Suprapubic skin (tissue), 4 donors: ENCODE measurements at regions not wholly inside any gene's neighbourhood (a gene's known extent, or its start where the extent isn't known, plus 50 kb on each side); places are given as distances from the start of the nearest gene placed in this dataset.
A peak's percentile ranks its signal among the peaks of the same experiment; 100 is the strongest.

Experiments used
- DNase-seq, 2 donors: peaks; one replicate each; pipeline ENCODE4 v3.0.0-alpha.2; 2019; ENCODE audit warnings: low spot score in 2 of 2
- H3K27ac ChIP-seq: fragments of 200-600 bp; sonication (generic); one replicate; pipeline ENCODE4 v1.5.1; 2019
- H3K27me3 ChIP-seq: fragments of 200-600 bp; sonication (generic); one replicate; pipeline ENCODE4 v1.5.1; 2019
- H3K36me3 ChIP-seq: fragments of 200-600 bp; sonication (generic); one replicate; pipeline ENCODE4 v1.5.1; 2019
- H3K4me1 ChIP-seq: fragments of 200-600 bp; sonication (generic); one replicate; pipeline ENCODE4 v1.5.1; 2019
- H3K4me3 ChIP-seq: fragments of 200-600 bp; sonication (generic); one replicate; pipeline ENCODE4 v1.5.1; 2019; ENCODE audit warnings: mild to moderate bottlenecking
- H3K9me3 ChIP-seq: fragments of 200-600 bp; sonication (generic); one replicate; pipeline ENCODE4 v1.5.1; 2019
- CTCF ChIP-seq, 2 donors: fragments of 200-600 bp in 1 of 2; fragments of 450-650 bp in 1 of 2; sonication (generic) in 1 of 2; IDR thresholded peaks; one replicate each; pipeline ENCODE4 v1.5.1; 2016 to 2019; ENCODE audit warnings: antibody characterized with exemption in 2 of 2, mild to moderate bottlenecking in 1 of 2, moderate library complexity in 1 of 2
- EP300 ChIP-seq: sonication (generic); formaldehyde crosslinking; IDR thresholded peaks from one replicate; pipeline ENCODE4 v1.6.1; 2017; ENCODE audit warnings: antibody characterized with exemption
- POLR2A ChIP-seq, 2 donors: fragments of 450-650 bp; IDR thresholded peaks; one replicate each; pipeline ENCODE4 v1.6.1; 2017; ENCODE audit warnings: antibody characterized with exemption in 2 of 2, mild to moderate bottlenecking in 2 of 2, moderate library complexity in 2 of 2
- POLR2AphosphoS5 ChIP-seq, 3 donors: sonication (generic); formaldehyde crosslinking; IDR thresholded peaks; one replicate each; pipeline ENCODE4 v1.6.1; 2017; ENCODE audit warnings: antibody characterized with exemption in 3 of 3
- WGBS: methylation state at CpG from one replicate; pipeline ENCODE4 v1.1.5; 2018; 5-methylcytosine and 5-hydroxymethylcytosine counted together

DNA sequence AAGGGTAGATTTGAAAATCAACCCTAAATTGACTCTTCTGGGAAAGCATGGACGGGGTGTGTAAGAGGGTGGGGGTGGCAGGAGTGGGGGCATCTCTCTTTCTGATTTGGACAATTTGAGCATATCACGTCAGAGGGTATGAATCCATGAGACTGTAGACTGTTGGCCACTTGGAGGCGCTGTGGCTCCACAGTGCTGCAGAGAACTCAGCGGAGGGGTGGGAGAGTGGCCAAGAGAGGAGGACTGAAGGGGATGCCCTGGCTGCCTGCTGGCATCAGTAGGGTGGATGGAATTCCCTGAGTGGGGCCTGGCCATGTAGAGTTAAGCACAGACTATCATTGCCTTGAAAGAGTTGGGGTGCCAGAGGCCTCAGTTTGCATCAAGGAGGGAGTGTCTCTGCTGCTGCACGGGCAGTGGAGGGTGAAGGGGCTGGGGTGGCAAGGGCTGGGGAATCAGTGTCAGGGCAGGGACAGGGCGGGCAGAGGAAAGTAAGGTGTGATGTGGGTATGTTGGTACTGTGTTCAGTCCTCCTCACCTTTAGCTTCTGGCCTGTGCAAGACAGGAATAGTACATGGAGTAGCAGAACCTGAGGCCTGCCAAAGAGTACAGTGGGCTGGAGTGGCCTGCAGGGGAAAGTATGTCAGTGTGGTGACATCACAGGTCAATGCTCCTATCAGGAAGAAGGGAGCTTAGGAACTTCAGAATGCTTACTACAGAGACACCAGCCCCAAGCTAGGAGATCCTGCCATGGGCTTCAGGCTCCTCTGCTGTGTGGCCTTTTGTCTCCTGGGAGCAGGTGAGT lies 133.5 kb upstream of the PRSS58 start:
- no peak for DNase-seq

GRCh38 chr7:142389544-142389943 lies 131.7 kb upstream of the PRSS58 start:
- 66% methylated on average over 7 of the region's 7 CpGs for WGBS

More for the DNA sequence above, 133.5 kb upstream of the PRSS58 start:
- H3K36me3 ChIP-seq = no peaks in the 10 kb centered on the region
- H3K9me3 ChIP-seq = no peaks in the 10 kb centered on the region
- no peaks in the 10 kb centered on the region for H3K4me1 ChIP-seq
- H3K27ac ChIP-seq = no peak overlapping the region
- H3K27me3 ChIP-seq = no peaks in the 10 kb centered on the region
- H3K4me3 ChIP-seq = no peak overlapping the region
- no peak for TF ChIP-seq POLR2A (IDR thresholded peaks at IDR 0.05)
- TF ChIP-seq EP300 = no peak
- no peak for TF ChIP-seq CTCF (IDR thresholded peaks at IDR 0.05)
- TF ChIP-seq POLR2AphosphoS5 (IDR thresholded peaks at IDR 0.05) = no peak
- WGBS = 71% methylated on average over 6 of the region's 6 CpGs

DNA sequence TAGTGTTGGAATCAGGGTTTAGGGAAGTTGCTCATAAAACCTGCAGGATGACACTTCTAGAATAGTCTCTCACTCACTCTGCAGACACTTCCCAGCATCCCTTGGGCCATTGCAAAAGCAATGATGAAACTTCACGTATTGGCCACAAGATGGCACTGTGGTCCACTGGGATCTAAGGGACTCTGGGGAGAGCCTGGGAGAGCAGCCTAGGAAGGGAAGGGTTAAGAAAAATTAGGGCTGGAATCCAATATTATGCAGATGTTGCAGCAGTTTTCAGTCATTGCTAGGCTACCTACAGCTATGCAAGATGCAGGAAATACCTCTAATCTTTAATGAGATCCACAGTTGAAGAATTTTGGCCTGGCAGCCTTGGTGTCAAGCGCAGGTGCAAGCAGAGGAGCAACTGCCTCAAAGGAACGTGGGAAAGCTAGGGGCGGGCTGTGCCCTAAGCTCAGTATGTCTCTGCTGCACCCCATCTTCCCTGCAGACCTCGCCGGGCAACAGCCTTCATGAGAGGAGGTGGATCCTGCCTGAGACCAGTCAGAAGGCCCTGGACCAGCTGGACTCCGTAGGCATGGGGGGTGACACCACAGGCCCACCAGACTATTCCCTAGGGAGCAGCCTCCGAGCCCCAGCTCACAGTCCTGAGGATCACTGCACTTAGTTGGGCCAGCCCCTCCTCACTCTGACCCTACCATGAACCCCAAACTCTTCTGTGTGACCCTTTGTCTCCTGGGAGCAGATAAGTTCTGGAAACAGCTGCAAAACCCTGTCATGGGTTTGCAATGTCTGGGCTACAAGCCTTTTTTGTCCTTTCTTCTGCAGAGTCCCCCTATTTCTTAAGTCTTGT lies 127.9 kb upstream of the PRSS58 start:
- no peaks in the 10 kb centered on the region for H3K9me3 ChIP-seq
- no peaks in the 10 kb centered on the region for H3K27me3 ChIP-seq
- WGBS = 41% methylated on average over 8 of the region's 8 CpGs
- no peaks in the 10 kb centered on the region for H3K4me1 ChIP-seq
- TF ChIP-seq POLR2A (IDR thresholded peaks at IDR 0.05) (no peak), POLR2AphosphoS5 (IDR thresholded peaks at IDR 0.05) (no peak), CTCF (IDR thresholded peaks at IDR 0.05) (peak; percentile 18 to 58), EP300 (no peak)
- no peak overlapping the region for H3K27ac ChIP-seq
- H3K4me3 ChIP-seq = no peak overlapping the region
- no peak for DNase-seq
- no peaks in the 10 kb centered on the region for H3K36me3 ChIP-seq

More at GRCh38 chr7:142389544-142389943, 131.7 kb upstream of the PRSS58 start:
- DNase-seq = no peak
- Histone ChIP-seq H3K27me3 (no peaks in the 10 kb centered on the region), H3K9me3 (no peaks in the 10 kb centered on the region), H3K36me3 (no peaks in the 10 kb centered on the region), H3K4me3 (no peak overlapping the region), H3K27ac (no peak overlapping the region), H3K4me1 (no peaks in the 10 kb centered on the region)
- TF ChIP-seq POLR2AphosphoS5 (IDR thresholded peaks at IDR 0.05) (no peak), POLR2A (IDR thresholded peaks at IDR 0.05) (no peak), EP300 (no peak), CTCF (IDR thresholded peaks at IDR 0.05) (no peak)

- Histone ChIP-seq H3K9me3 (no peaks in the 10 kb centered on the region), H3K4me3 (no peak overlapping the region), H3K27me3 (no peaks in the 10 kb centered on the region), H3K4me1 (no peaks in the 10 kb centered on the region), H3K36me3 (no peaks in the 10 kb centered on the region), H3K27ac (peak overlapping the region; percentile 36)
- TF ChIP-seq POLR2A (IDR thresholded peaks at IDR 0.05) (no peak), EP300 (no peak), CTCF (IDR thresholded peaks at IDR 0.05) (no peak), POLR2AphosphoS5 (IDR thresholded peaks at IDR 0.05) (no peak)
- no peak for DNase-seq
- WGBS = 36% methylated on average over 11 of the region's 11 CpGs
These were observed 126.7 kb upstream of the PRSS58 start for GRCh38 chr7:142384493-142384922.
